H1 (cell line): ENCODE measurements at regions not wholly inside any gene's neighbourhood (a gene's known extent, or its start where the extent isn't known, plus 50 kb on each side); places are given as distances from the start of the nearest gene placed in this dataset.

ENCODE experiments used
- CHD7 ChIP-seq: fragments of 300-600 bp; sonication (generic); IDR thresholded peaks from 2 replicates; pipeline ENCODE4 v1.7.1; 2012; ENCODE audit warnings: low read length, moderate library complexity, mild to moderate bottlenecking, inconsistent platforms; ENCODE audit not compliant: insufficient replicate concordance
- KDM5A ChIP-seq: fragments of 200-600 bp; IDR thresholded peaks from 2 replicates; pipeline ENCODE4 v1.7.1; 2012; ENCODE audit warnings: mild to moderate bottlenecking, low read length, inconsistent platforms, mixed read lengths
- PHF8 ChIP-seq: fragments of 200-600 bp; sonication (generic); conservative IDR thresholded peaks from 2 replicates; pipeline ENCODE4 v1.7.1; 2012; ENCODE audit warnings: low read depth, mild to moderate bottlenecking, inconsistent platforms, low read length, moderate library complexity
- RXRA ChIP-seq: IDR thresholded peaks from 2 replicates; pipeline ENCODE4 v1.6.1; 2011; ENCODE audit warnings: low read depth, mild to moderate bottlenecking, low read length, moderate library complexity; ENCODE audit not compliant: insufficient read depth

- no peak for TF ChIP-seq CHD7
- no peak for TF ChIP-seq PHF8
- TF ChIP-seq RXRA = no peak
- TF ChIP-seq KDM5A = no peak
- TF ChIP-seq, all 59 proteins: peak for 0
These were observed 680.7 kb upstream of the TSPY4 start (continued) for GRCh38 chrY:8656515-8656914.
